Amniotic epithelial cell (primary cell): ENCODE measurements at regions not wholly inside any gene's neighbourhood (a gene's known extent, or its start where the extent isn't known, plus 50 kb on each side); places are given as distances from the start of the nearest gene placed in this dataset.
"Not testable (repeated sequence)": the region's sequence is repeated elsewhere in the genome, so short reads cannot be mapped to it uniquely, and the experiment has no call there.

Experiments used
- DNase-seq: peaks from one replicate; pipeline ENCODE4 v3.0.0-alpha.2; 2010; ENCODE audit warnings: low read depth

- no peak for DNase-seq
These were observed 116.6 kb upstream of the RBBP8 start for GRCh38 chr18:22816266-22817176.

- DNase-seq = no peak
These were observed 115.3 kb upstream of the RBBP8 start for GRCh38 chr18:22817844-22818243.

GRCh38 chr18:22822024-22822423 lies 111.1 kb upstream of the RBBP8 start:
- DNase-seq = no peak

- DNase-seq = no peak
These were observed 110.2 kb upstream of the RBBP8 start for GRCh38 chr18:22822841-22823508.

GRCh38 chr18:22826726-22827125 lies 106.4 kb upstream of the RBBP8 start:
- peak; percentile 68 for DNase-seq

GRCh38 chr18:22827216-22827615 lies 105.9 kb upstream of the RBBP8 start:
- DNase-seq = peak; percentile 74

- DNase-seq = no peak
These were observed 105.4 kb upstream of the RBBP8 start for GRCh38 chr18:22827741-22828140.

- DNase-seq = peak; percentile 64
These were observed 105.0 kb upstream of the RBBP8 start for GRCh38 chr18:22828171-22828570.

- DNase-seq = not testable (repeated sequence)
These were observed 104.5 kb upstream of the RBBP8 start for GRCh38 chr18:22828583-22828982.

- no peak for DNase-seq
These were observed 103.3 kb upstream of the RBBP8 start for GRCh38 chr18:22829781-22830180.

GRCh38 chr18:22830511-22830910 lies 102.6 kb upstream of the RBBP8 start:
- DNase-seq = no peak

- peak; percentile 91 for DNase-seq
These were observed 101.7 kb upstream of the RBBP8 start for GRCh38 chr18:22831441-22831904.

GRCh38 chr18:22836932-22837331 lies 96.2 kb upstream of the RBBP8 start:
- DNase-seq = no peak

GRCh38 chr18:22838221-22838620 lies 94.9 kb upstream of the RBBP8 start:
- DNase-seq = no peak

- DNase-seq = no peak
These were observed 94.4 kb upstream of the RBBP8 start for GRCh38 chr18:22838639-22839277.

GRCh38 chr18:22839340-22839821 lies 93.7 kb upstream of the RBBP8 start:
- no peak for DNase-seq

GRCh38 chr18:22840606-22841144 lies 92.5 kb upstream of the RBBP8 start:
- DNase-seq = no peak

GRCh38 chr18:22841840-22842239 lies 91.3 kb upstream of the RBBP8 start:
- peak; percentile 59 for DNase-seq

- DNase-seq = no peak
These were observed 88.9 kb upstream of the RBBP8 start for GRCh38 chr18:22844190-22844589.

GRCh38 chr18:22844628-22845027 lies 88.5 kb upstream of the RBBP8 start:
- DNase-seq = no peak

- peak; percentile 32 for DNase-seq
These were observed 86.9 kb upstream of the RBBP8 start for GRCh38 chr18:22846088-22846683.

- no peak for DNase-seq
These were observed 86.4 kb upstream of the RBBP8 start for GRCh38 chr18:22846697-22847096.
